Vagina (tissue), 2 donors: ENCODE measurements at regions not wholly inside any gene's neighbourhood (a gene's known extent, or its start where the extent isn't known, plus 50 kb on each side); places are given as distances from the start of the nearest gene placed in this dataset.
"Not testable (repeated sequence)": the region's sequence is repeated elsewhere in the genome, so short reads cannot be mapped to it uniquely, and the experiment has no call there.

ENCODE experiments used
- POLR2A ChIP-seq, 2 donors: fragments of 450-650 bp; IDR thresholded peaks; one replicate each; pipeline ENCODE4 v1.6.1; 2017; ENCODE audit warnings: antibody characterized with exemption in 2 of 2, mild to moderate bottlenecking in 2 of 2, moderate library complexity in 2 of 2
- TF ChIP-seq, protein P1 (sequence below), 3 experiments: fragments of 450-650 bp in 2 of 3; fragments of 200-600 bp in 1 of 3; sonication (generic) in 1 of 3; IDR thresholded peaks; one replicate each; pipeline ENCODE4 v1.5.1; 2017 to 2019; ENCODE audit warnings: antibody characterized with exemption in 3 of 3, mild to moderate bottlenecking in 2 of 3, moderate library complexity in 2 of 3

DNA sequence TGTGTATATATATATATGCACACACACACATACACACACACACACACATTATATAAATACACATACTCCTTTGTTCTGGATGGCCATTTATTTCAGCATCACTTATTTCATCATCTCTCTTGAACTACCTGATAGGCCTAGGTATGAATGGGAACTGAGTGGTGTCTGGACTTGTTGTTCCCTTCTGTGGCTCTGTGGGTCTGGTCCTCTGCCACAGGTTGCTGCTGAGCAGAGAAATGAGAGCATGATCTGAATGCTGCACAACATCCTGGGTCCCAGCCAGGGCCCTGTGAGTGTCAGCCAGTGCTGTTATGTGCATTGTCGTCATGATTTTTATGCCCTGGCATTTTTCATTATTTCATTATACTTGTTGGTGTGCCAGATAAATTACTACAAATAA, 116.3 kb downstream of the CDRT15L2 start:
- TF ChIP-seq, protein P1, sequence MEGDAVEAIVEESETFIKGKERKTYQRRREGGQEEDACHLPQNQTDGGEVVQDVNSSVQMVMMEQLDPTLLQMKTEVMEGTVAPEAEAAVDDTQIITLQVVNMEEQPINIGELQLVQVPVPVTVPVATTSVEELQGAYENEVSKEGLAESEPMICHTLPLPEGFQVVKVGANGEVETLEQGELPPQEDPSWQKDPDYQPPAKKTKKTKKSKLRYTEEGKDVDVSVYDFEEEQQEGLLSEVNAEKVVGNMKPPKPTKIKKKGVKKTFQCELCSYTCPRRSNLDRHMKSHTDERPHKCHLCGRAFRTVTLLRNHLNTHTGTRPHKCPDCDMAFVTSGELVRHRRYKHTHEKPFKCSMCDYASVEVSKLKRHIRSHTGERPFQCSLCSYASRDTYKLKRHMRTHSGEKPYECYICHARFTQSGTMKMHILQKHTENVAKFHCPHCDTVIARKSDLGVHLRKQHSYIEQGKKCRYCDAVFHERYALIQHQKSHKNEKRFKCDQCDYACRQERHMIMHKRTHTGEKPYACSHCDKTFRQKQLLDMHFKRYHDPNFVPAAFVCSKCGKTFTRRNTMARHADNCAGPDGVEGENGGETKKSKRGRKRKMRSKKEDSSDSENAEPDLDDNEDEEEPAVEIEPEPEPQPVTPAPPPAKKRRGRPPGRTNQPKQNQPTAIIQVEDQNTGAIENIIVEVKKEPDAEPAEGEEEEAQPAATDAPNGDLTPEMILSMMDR (IDR thresholded peaks at IDR 0.05) = not testable (repeated sequence)
- not testable (repeated sequence) for TF ChIP-seq POLR2A (IDR thresholded peaks at IDR 0.05)
